Panc1 (cell line): ENCODE measurements at regions not wholly inside any gene's neighbourhood (a gene's known extent, or its start where the extent isn't known, plus 50 kb on each side); places are given as distances from the start of the nearest gene placed in this dataset.

Experiments
- POLR2AphosphoS5 ChIP-seq: IDR thresholded peaks from 2 replicates; pipeline ENCODE4 v1.6.1; 2012; ENCODE audit warnings: mild to moderate bottlenecking, low read depth, low read length, moderate library complexity
- SIN3A ChIP-seq: IDR thresholded peaks from 2 replicates; pipeline ENCODE4 v1.6.1; 2012; ENCODE audit warnings: low read depth, mild to moderate bottlenecking, low read length, moderate library complexity, borderline replicate concordance; ENCODE audit not compliant: insufficient read depth
- TCF7L2 ChIP-seq: IDR thresholded peaks from 2 replicates; pipeline ENCODE4 v1.6.1; 2011; ENCODE audit warnings: mild to moderate bottlenecking, low read depth, low read length, inconsistent platforms
- TF ChIP-seq, protein P1 (sequence below): fragments of 450-650 bp; IDR thresholded peaks from 2 replicates; pipeline ENCODE4 v1.5.1; 2017; ENCODE audit warnings: mild to moderate bottlenecking
- TF ChIP-seq, protein P2 (sequence below), 2 experiments: IDR thresholded peaks; 2 replicates each; pipeline ENCODE4 v1.6.1; 2011 to 2012; ENCODE audit warnings: low read depth in 2 of 2, control low read depth in 1 of 2, low read length in 1 of 2, mild to moderate bottlenecking in 1 of 2, moderate library complexity in 1 of 2; ENCODE audit not compliant: insufficient read depth in 1 of 2

DNA sequence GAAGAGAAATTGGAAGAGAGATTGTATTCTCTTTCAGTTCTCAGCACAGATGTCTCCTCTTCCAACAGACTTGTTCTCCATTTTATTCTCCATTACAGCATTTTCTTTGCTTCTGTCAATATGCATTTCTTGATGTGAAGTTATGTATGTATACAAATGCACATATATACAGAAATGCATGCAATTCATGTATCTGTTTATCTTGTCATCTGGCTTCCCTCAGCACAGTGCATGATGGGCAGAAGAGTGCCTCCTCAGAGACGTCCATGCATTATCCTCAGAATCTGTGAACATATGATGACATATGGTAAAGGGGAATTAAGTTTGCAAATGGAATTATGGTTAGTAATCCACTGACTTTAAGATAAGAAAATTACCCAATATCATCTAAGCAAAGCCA, 106.7 kb upstream of the VWC2 start:
- TF ChIP-seq, protein P1, sequence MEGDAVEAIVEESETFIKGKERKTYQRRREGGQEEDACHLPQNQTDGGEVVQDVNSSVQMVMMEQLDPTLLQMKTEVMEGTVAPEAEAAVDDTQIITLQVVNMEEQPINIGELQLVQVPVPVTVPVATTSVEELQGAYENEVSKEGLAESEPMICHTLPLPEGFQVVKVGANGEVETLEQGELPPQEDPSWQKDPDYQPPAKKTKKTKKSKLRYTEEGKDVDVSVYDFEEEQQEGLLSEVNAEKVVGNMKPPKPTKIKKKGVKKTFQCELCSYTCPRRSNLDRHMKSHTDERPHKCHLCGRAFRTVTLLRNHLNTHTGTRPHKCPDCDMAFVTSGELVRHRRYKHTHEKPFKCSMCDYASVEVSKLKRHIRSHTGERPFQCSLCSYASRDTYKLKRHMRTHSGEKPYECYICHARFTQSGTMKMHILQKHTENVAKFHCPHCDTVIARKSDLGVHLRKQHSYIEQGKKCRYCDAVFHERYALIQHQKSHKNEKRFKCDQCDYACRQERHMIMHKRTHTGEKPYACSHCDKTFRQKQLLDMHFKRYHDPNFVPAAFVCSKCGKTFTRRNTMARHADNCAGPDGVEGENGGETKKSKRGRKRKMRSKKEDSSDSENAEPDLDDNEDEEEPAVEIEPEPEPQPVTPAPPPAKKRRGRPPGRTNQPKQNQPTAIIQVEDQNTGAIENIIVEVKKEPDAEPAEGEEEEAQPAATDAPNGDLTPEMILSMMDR, result no peak
- TF ChIP-seq, protein P2, sequence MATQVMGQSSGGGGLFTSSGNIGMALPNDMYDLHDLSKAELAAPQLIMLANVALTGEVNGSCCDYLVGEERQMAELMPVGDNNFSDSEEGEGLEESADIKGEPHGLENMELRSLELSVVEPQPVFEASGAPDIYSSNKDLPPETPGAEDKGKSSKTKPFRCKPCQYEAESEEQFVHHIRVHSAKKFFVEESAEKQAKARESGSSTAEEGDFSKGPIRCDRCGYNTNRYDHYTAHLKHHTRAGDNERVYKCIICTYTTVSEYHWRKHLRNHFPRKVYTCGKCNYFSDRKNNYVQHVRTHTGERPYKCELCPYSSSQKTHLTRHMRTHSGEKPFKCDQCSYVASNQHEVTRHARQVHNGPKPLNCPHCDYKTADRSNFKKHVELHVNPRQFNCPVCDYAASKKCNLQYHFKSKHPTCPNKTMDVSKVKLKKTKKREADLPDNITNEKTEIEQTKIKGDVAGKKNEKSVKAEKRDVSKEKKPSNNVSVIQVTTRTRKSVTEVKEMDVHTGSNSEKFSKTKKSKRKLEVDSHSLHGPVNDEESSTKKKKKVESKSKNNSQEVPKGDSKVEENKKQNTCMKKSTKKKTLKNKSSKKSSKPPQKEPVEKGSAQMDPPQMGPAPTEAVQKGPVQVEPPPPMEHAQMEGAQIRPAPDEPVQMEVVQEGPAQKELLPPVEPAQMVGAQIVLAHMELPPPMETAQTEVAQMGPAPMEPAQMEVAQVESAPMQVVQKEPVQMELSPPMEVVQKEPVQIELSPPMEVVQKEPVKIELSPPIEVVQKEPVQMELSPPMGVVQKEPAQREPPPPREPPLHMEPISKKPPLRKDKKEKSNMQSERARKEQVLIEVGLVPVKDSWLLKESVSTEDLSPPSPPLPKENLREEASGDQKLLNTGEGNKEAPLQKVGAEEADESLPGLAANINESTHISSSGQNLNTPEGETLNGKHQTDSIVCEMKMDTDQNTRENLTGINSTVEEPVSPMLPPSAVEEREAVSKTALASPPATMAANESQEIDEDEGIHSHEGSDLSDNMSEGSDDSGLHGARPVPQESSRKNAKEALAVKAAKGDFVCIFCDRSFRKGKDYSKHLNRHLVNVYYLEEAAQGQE (IDR thresholded peaks at IDR 0.05; ENCODE audit: insufficient read depth in 1 of 2, low read depth in 2 of 2, low read length in 1 of 2), result no peak
- TF ChIP-seq POLR2AphosphoS5 (no peak), TCF7L2 (no peak), SIN3A (no peak)
